GM19395 (cell line): ENCODE measurements at regions not wholly inside any gene's neighbourhood (a gene's known extent, or its start where the extent isn't known, plus 50 kb on each side); places are given as distances from the start of the nearest gene placed in this dataset.
A peak's percentile ranks its signal among the peaks of the same experiment; 100 is the strongest.

ENCODE experiments used
- ATAC-seq: cut with Tn5 transposase; IDR thresholded peaks from one replicate; pipeline ENCODE4 v1.9.1; 2021; ENCODE audit warnings: mild to moderate bottlenecking, moderate library complexity; ENCODE audit not compliant: unreplicated experiment

- no peak for ATAC-seq
These were observed 179.0 kb upstream of the ADO start for GRCh38 chr10:62625484-62625883.

- no peak for ATAC-seq
These were observed 178.4 kb upstream of the ADO start for GRCh38 chr10:62626079-62626478.

DNA sequence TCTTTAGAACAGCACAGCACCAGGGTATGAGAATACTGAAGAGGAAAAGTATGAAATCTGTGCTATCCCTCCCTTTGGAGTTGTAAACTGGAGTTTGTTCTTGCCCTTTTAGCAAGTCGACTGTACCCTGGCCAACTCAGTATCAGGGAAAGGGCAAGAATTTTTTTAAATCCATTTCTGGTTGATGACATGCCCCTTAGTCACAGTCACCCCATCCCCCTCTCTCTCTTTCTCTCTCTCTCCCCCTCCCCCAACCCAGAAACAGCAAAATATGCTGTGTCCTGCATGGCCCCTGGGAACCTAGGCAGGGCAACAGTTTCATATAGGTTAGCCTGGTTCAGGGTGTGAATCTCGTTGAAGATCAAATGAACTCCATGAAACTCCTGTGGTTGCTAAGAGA lies 177.7 kb upstream of the ADO start:
- no peak for ATAC-seq

DNA sequence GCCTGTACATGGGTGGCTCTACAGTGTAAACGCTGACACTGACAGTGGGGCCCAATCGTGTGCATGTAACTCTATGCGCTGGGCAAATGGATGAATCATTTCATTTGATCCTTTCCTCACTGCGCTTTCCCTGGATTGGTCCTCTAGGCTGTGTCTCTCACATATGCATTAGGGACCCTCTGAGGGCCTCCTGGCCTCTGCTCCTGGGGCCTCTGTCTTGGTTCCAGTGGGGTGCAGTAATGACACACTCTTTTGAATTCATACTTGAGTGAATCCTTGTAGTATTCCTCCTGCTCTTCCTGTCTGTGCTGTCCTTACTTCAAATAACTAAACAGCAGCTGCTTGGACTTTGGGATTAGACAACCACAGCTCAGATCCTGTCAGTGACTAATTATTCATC lies 176.5 kb upstream of the ADO start:
- ATAC-seq: no peak

GRCh38 chr10:62631241-62631640 lies 173.3 kb upstream of the ADO start:
- no peak for ATAC-seq

- ATAC-seq: peak; percentile 85
These were observed 172.3 kb upstream of the ADO start for GRCh38 chr10:62632071-62632809.

DNA sequence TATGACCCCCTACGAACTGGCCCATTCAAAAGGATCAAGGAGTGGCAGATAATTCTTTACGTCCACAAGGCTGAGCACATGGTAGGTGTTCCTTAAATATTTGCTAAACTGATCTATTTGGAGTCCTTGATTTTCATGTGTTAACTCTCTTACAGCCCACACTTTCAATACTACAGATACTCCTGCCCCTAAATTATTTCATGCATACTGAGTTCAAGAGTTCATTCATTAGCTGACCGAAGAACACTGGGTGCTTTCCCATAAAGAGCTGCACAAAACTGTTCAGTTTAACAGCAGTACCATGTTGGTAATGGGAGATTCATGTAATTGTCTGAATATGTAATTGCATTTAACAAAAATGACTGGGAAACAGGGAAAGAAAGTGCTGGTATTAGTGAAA lies 170.5 kb upstream of the ADO start:
- ATAC-seq: no peak

- ATAC-seq: no peak
These were observed 169.9 kb upstream of the ADO start for GRCh38 chr10:62634576-62634975.

DNA sequence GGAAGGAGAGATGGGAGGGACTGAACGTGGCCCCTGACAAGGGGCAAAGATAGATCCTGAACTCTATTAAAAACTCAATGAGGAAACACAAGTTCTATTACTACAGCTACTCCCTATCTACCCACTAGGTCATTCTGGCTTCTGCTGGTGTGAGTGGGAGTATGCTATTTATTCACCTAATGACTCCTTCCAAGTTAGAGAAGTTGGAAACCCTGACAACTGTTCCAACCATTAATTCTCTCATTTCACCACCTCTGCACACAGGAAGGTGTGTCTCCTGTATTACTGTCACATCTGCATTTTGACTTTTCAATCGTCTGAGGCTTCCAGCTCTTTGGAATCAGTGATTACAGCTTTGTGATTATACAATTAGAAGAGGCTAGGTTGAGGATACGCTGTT lies 169.4 kb upstream of the ADO start:
- ATAC-seq: no peak

DNA sequence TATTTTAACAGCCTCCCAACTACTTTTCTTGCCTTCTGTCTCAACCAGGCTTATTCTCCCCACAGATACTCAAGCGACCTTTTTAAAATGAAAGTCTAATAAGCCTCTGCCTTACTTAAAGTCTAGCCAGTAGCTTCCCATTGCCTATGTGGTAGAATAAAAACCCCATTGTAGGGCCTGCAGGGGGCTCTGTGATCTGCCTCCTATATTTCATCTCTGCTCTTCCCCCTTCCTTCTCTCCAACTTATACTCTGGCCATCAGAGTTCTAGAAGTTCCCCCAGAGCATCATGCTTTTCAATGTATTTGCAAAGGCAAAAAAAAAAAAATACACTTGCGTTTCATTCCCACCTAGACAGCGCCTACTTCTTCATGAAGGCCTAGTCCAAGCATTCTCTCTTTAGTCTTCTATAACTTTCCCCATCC lies 167.7 kb upstream of the ADO start:
- no peak for ATAC-seq

GRCh38 chr10:62637249-62638061 lies 167.1 kb upstream of the ADO start:
- peak; percentile 69 for ATAC-seq

- peak; percentile 43 for ATAC-seq
These were observed 166.4 kb upstream of the ADO start for GRCh38 chr10:62638062-62638477.

DNA sequence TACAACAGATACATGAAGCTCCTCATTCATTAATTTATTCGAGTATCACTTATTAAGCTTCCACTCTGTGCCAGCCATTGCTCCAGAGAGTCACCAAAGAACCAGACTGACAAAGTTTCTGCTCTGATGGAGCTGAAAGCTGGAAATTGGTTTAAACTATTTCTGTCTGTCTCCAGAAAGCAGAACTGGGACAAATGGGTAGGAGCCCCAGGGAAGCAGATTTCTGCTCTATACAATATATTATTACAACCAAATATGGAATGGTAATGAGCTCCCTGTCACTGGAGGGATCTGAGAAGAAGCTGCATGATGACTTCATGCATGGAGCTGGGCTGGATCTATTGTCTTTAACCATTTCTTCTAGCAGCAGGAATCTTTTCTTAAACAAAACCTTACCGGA lies 165.4 kb upstream of the ADO start:
- ATAC-seq: no peak

DNA sequence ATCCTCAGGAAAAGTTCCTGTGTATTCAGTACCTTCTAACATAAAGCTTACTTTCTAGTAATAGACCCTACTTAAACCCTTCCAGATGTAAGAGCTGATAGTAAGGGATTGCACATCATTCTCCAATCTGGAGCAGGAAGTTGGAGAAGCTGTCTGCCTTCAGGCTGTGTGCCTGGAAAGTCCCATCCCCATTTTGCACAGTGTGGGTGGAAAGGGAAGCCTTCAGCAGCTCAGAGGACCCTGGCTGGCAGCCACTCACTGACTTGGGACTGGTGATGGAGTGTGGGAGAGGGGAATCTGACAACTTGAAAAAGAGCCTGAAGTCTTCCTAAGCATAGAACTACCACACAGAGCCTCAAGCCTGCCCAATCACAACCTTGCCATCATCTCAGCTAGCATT lies 164.1 kb upstream of the ADO start:
- no peak for ATAC-seq

- ATAC-seq: no peak
These were observed 160.6 kb upstream of the ADO start for GRCh38 chr10:62643606-62644587.

DNA sequence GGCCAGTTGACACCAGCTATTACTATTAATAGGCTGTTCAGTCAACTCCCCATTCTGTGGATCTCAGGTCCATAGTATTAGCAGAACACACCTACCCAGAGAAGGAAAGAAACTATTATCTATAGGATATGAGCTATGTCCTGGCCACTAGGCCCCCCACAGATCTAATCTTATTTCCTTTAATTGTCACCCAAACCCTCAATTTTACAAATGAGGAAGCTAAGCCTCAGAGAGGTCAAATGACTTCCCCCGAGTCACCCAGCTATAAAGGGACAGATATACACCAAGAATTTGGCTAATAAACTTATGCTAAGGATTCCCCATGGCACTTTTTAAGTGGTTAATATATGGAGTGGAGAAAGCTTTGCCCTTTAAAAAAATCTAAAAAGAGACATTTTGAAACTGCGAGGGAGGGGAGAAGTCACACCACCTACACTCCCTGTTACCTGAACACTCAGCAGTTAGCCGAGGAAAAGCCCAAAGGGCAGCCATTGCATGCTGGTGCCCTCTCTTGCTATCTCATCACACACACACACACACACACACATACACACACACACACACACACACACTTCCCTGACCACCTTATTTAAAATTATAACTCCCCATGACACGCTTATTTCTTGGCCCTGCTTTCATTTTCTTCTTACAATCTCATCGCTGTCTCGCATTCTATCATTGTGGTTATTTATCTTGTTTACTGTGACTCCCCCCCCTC lies 157.0 kb upstream of the ADO start:
- ATAC-seq: no peak

GRCh38 chr10:62648921-62649320 lies 155.6 kb upstream of the ADO start:
- no peak for ATAC-seq

GRCh38 chr10:62650411-62650810 lies 154.1 kb upstream of the ADO start:
- ATAC-seq: no peak

DNA sequence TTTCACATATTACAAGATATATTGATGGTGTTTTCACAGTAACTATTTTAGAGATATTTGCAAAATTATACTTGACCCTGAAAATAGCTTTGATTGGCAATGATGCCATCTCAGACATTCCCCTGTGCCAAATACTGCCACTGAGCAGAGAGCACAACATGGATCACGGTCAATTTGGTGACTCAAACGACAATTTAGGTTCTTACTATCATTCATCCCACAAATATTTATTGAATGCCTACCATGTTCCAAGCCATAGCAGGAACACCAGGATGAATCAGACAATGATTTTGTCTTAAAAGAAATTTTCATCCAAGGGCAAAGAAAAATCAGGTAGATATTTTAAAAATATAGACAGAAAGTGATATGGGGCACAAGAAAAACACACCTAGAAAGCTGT lies 153.2 kb upstream of the ADO start:
- ATAC-seq: no peak

GRCh38 chr10:62652114-62652513 lies 152.4 kb upstream of the ADO start:
- ATAC-seq: no peak

DNA sequence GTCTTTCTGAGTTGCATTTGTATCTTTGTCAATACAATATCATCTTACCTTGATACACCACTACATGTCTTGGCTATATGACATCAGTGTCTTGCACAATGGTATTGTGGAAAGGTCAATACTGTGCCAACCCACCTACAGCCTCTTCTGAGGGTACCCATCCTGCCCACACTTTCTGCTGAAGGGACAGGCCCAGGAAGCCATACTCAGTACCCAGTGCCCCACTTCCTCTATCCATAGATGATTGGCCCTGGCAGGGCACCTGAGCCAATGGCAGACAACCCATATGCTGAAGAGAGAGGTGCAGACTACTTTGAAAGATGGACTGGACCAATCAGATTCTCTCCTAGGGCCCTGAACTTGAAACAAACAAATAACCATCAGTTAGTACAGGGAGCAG lies 152.0 kb upstream of the ADO start:
- no peak for ATAC-seq
